ENCODE measurements at regions not wholly inside any gene's neighbourhood (a gene's known extent, or its start where the extent isn't known, plus 50 kb on each side); places are given as distances from the start of the nearest gene placed in this dataset.

GRCh38 chr15:50823281-50823680 is 57.8 kb upstream of the SPPL2A start:
- TF ChIP-seq CTCF (IDR thresholded peaks at IDR 0.05), result no peak
- TF ChIP-seq EZH2phosphoT487 (IDR thresholded peaks at IDR 0.05), result no peak
